LNCaP clone FGC (cell line): ENCODE measurements at regions not wholly inside any gene's neighbourhood (a gene's known extent, or its start where the extent isn't known, plus 50 kb on each side); places are given as distances from the start of the nearest gene placed in this dataset.

Experiments
- DNase-seq: peaks from one replicate; pipeline ENCODE4 v3.0.0-alpha.2; 2011; ENCODE audit warnings: low read depth
- H3K4me3 ChIP-seq: 2 replicates; pipeline ENCODE4 v1.5.1; 2011; ENCODE audit warnings: mild to moderate bottlenecking, low read depth, low read length, control low read depth
- CTCF ChIP-seq: IDR thresholded peaks from 2 replicates; pipeline ENCODE4 v1.5.1; 2012; ENCODE audit warnings: mild to moderate bottlenecking; ENCODE audit not compliant: control insufficient read depth, insufficient read depth; ENCODE audit errors: extremely low read depth

GRCh38 chr15:56839099-56839498 is 79.3 kb upstream of the TCF12 start:
- DNase-seq: no peak
- TF ChIP-seq CTCF: no peak
- H3K4me3 ChIP-seq: no peak overlapping the region

DNA sequence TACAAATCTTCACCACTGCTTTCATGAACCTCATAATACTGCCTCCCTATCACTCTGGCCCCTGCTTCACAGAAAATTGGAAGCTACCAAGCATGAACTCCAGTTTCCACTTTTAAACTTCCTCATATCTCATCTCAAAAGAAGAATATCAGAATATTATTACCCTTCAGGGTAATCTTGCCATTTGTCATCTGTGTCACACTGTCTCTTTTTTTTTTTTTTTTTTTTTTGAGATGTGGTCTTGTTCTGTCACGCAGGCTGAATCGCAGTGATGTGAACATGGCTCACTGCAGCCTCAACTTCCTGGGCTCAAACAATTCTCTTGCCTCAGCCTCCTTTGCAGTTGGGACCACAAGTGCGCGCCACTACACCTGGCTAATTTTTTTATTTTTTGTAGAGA is 80.4 kb upstream of the TCF12 start:
- TF ChIP-seq CTCF: no peak
- no peak for DNase-seq
- no peak overlapping the region for H3K4me3 ChIP-seq

- TF ChIP-seq CTCF: no peak
- DNase-seq: no peak
- H3K4me3 ChIP-seq: no peak overlapping the region
Measured at GRCh38 chr15:56837273-56837672, 81.2 kb upstream of the TCF12 start.

DNA sequence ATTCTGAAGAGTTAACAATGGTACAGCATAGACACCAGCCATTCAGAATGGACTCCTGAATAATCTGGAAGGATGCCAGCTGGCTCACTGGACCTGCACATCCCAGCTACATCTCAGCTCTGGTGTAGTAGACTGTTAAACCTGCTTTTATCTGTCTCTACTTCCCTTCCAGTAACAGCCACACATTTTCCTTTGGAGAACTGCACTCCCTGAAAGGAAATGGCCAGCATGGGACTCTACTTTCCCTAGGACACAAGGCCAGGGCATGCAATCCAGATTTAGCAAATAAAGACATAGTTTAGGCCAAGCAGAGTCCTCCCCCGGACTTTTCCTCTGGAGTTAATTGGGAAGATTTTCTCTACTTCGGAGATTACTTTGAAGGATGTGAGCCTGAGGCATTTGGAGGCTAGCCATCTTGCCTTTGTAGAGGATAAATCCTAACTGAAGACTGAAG is 82.7 kb upstream of the TCF12 start:
- DNase-seq: no peak
- no peak for TF ChIP-seq CTCF
- H3K4me3 ChIP-seq: no peak overlapping the region

DNA sequence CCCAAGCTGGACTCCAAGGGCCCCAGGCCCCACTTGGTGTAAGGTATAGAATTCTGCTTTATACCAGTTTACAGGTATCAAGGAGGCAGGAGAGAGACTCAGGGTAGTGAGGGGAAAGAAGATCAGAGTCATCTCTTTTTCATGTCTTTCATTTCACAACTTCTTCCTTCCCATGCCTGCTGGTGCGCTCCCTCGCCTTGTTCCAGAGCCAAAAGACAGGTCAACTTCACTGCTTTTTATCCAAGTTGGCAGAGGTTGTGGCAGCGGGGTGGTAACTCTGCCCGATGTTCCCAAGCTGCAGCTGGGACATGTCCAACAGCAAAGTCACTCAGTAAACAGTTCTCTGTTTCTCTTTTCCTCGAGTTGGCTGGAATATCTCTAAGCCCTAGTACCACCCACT is 86.3 kb upstream of the TCF12 start:
- TF ChIP-seq CTCF: no peak
- H3K4me3 ChIP-seq: no peak overlapping the region
- peak; percentile 87 for DNase-seq

DNA sequence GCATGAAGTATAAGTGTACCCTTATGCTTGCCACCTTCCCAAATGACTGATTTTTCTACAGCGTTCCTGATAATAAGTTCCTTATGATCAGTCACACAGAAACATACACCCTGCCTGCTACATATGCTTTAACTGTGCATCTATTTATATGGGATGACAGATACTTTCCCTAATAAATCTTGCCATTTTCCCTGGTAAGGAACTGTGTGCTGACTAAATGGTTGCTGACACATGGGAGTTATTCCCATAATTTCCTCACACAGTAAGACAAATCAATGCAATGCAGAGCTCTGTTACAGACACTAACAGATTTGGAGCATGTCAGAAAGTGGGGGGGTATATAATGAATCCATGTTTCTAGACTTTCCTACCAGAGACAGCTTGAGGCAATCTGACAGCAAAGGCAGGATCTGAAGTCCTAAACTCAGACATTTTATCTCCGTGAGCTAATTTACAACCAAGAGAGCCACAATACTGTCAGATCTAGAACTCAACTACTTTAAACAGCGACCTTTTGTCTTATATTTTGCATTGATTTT is 86.9 kb upstream of the TCF12 start:
- DNase-seq: no peak
- H3K4me3 ChIP-seq: no peak overlapping the region
- TF ChIP-seq CTCF: no peak

DNA sequence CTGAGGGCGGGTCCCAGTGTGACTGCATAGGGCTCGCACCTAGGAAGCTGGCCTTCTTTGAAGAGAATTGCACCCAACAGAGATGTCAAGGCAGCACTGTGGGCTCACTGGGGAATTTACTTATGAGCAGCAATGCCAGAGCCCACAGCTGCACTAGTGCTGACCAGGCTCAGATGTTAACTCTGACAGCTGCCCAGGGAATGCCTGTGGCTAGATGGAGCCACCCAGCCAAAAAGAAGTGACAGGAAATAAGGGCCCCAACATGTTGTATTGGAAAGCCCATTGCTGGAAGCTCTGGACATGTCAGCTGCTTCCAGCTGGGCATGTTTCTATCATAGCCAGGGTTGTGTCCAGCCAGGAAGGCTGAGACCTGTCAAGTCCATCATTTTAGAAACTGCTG is 90.9 kb upstream of the ZNF280D start:
- no peak for TF ChIP-seq CTCF
- no peak for DNase-seq
- no peak overlapping the region for H3K4me3 ChIP-seq
